Tongue (tissue), 1 donor: ENCODE measurements at regions not wholly inside any gene's neighbourhood (a gene's known extent, or its start where the extent isn't known, plus 50 kb on each side); places are given as distances from the start of the nearest gene placed in this dataset.
"Not testable (repeated sequence)": the region's sequence is repeated elsewhere in the genome, so short reads cannot be mapped to it uniquely, and the experiment has no call there.

Source experiments
- DNase-seq: peaks from one replicate; pipeline ENCODE4 v3.0.0-alpha.2; 2015

GRCh38 chr7:153537271-153537670 is 514.9 kb upstream of the DPP6 start:
- no peak for DNase-seq

- no peak for DNase-seq
Observed at GRCh38 chr7:153541903-153542302, 510.3 kb upstream of the DPP6 start.

DNA sequence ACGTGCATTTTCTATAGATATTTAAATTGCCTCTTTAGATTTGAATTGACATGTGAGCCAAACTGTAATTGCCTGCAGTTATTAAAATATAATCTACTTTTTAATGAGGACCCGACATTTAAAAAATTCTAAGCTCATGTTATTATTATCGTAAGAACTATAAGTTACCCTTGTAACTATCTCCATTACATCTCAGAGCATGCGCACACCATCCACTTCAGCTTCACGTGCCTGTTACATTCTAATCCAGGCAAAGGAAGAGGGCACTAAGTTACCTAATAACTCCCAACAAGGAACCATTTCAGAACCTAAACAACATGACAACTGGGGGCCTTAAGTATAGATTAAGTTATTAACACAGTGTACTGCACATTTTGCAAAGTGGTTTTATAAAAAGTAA is 509.0 kb upstream of the DPP6 start:
- DNase-seq, result no peak

GRCh38 chr7:153550173-153550572 is 502.0 kb upstream of the DPP6 start:
- DNase-seq, result no peak

DNA sequence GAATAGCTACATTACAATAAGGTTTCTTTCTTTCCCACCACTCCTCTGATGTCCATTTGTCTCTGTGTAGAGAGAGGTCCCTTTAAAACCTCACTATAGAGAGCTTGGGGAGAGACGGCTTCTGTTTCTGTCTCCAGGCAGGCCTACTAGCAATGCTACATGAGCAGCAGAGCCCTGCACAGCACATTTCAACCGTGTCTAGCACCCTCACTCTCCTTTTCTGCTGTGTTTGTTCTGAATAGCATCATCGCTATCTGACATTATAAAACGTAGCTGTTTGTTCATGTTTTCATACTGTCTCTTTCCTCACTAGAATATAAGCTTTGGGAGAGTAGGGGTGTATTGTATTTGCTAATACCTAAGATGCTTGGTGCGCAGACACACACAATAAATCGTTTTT is 487.8 kb upstream of the DPP6 start:
- no peak for DNase-seq

DNA sequence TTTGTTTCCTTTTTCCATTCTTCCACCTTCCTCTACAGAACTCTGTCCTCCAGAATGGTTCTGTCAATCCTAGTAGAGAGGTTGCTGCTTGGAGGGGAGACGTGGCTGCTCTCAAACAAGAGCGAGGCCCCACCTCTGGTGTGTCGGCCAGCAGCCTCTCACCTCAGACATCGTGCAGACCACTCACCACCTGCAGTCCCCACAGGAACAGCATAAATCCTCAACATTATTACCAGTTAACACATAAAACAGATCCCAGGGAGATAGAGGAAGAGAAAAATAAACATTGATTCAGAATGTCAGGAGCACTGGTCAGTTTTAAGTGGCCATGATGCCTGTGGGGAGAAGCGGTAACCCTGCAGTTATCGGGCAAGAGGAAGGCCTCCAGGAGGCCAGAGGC is 485.9 kb upstream of the DPP6 start:
- no peak for DNase-seq

DNA sequence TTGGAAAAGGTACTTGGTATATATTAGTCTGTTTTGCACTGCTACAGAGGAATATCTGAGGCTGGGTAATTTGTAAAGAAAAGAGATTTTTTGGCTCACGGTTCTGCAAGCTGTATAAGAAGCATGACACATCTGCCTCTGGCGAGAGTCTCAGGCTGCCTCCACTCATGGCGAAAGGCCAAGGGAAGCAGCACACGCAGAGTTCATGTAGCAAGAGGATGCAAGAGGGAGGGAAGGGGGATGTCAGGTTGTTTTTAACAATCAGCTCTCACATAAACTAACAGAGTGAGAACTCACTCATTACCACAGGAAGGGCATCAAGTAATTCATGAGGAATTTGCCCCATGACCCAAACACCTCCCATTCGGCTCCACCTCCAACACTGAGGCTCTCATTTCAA is 484.8 kb upstream of the DPP6 start:
- DNase-seq, result peak; percentile 64

DNA sequence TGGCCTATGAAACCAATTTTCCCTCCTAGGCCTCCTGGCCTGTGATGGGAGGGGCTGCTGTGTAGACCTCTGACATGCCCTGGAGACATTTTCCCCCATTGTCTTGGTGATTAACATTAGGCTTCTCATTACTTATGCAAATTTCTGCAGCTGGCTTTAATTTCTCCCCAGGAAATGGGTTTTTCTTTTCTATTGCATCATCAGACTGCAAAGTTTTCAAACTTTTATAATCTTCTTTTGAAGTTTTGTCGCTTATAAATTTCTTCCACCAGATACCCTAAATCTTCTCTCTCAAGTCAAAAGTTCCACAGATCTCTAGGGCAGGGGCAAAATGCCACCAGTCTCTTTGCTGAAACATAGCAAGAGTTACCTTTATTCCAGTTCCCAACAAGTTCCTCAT is 482.7 kb upstream of the DPP6 start:
- not testable (repeated sequence) for DNase-seq

DNA sequence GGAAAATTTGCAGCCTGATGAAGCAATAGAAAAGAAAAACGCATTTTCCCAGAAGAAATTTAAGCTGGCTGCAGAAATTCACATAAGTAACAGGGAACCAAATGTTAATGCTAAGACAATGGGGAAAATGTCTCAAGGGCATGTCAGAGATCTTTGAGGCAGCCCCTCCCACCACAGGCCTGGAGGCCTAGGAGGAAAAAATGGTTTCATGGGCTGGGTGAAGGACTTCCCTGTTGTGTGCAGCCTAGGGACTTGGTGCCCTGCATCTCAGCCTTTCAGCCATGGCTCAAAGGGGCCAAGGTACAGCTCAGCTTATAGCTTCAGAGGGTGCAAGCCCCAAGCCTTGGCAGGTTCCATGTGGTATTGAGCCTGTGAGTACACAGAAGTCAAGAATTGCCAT is 476.1 kb upstream of the DPP6 start:
- no peak for DNase-seq

DNA sequence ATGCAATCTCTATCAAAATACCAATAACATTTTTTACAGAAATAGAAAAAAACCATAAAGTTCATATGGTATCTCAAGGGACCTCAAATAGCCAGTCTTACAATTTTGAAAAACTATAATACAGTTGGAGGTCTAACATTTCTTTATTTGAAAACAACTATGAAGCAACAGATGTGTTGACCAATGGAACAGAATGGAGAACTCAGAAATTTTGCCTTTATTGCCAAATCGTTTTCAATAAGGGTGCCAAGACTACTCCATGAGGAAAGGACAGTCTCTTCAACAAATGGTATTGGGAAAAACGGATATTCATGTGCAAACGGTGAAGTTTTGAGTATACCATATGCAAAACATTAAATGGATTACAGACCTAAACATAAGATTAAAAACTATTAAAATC is 470.8 kb upstream of the DPP6 start:
- DNase-seq, result no peak

- no peak for DNase-seq
Observed at GRCh38 chr7:153584132-153584531, 468.1 kb upstream of the DPP6 start.

DNA sequence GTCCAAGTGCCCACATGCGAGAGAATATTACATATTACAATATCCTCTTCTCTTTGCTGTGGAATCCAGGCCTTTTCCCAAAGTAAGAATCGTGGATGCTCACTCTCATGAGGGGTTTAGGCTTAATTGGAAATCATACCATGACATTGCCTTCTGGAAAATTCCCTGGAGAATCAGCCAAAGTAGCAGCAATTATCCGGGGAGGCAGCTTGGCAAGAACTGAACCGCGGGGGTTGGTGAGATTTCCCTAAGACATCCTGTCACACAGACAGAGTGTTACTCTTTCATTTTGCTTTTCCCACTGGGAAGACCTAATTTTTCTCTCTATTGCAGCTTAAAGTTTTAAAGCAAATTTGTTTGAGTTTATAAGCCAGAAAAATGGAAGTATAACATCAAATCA is 463.6 kb upstream of the DPP6 start:
- DNase-seq, result no peak

DNA sequence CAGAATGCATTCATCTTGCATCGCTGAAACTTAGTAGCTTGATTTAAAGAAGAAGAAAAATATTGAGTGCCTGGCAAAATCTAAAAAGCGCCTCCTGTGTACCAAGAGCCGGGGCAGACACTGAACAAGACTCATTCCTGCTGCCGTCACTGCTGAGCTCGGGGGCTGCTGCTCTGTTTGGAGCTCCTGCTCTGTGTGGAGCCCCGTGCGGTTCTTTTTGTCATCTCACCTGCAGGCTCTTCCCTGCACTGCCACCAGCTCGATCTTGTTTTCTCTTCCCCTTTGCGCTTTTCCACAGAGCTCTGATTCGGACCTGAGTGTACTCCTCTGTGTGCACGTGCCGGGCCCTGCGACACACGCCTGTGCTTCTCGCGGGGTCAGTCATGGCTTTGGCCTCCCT is 462.1 kb upstream of the DPP6 start:
- no peak for DNase-seq

GRCh38 chr7:153590571-153590970 is 461.6 kb upstream of the DPP6 start:
- no peak for DNase-seq

GRCh38 chr7:153607354-153607753 is 444.8 kb upstream of the DPP6 start:
- no peak for DNase-seq

GRCh38 chr7:153616711-153617325 is 435.4 kb upstream of the DPP6 start:
- DNase-seq, result peak; percentile 3

DNA sequence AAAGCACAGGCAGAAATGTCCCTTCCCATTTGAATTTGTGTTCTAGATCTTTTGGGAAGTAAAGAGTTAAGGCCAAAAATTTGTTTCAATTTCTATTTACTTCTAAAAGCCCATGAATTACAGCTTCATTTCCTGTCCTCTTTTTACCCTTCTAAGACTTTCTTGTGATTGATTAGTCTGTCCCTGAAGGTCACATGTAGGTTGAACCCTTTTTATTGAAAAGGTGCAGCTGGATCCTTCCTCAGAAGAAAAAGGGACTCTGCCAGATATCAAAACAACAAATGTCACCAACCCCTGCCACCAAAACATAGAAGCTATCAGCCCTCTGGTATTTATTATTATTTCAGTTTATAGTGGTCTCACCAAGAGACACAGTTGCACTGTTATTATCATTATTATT is 424.9 kb upstream of the DPP6 start:
- no peak for DNase-seq

DNA sequence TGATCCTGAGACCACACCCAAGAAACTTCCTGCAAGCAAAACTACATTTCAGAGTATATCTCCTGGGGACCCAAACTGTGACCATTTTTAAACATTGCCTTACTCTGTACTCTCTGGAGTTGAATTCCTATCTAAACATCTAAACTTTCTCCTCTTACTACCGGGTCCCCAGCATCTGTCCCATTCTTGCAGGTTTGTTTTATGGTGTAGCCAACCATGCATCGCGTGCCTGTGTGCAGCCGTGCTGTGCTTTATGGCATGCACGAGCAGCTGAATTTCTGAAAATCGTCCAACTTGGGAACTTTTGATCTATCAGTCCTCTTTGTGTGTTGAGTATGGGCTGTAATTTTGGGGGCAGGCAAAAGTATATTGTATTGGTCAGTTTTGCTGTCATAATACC is 423.8 kb upstream of the DPP6 start:
- no peak for DNase-seq

GRCh38 chr7:153628825-153629224 is 423.4 kb upstream of the DPP6 start:
- no peak for DNase-seq

GRCh38 chr7:153638821-153639435 is 413.3 kb upstream of the DPP6 start:
- DNase-seq, result no peak

GRCh38 chr7:153640586-153640985 is 411.6 kb upstream of the DPP6 start:
- no peak for DNase-seq

DNA sequence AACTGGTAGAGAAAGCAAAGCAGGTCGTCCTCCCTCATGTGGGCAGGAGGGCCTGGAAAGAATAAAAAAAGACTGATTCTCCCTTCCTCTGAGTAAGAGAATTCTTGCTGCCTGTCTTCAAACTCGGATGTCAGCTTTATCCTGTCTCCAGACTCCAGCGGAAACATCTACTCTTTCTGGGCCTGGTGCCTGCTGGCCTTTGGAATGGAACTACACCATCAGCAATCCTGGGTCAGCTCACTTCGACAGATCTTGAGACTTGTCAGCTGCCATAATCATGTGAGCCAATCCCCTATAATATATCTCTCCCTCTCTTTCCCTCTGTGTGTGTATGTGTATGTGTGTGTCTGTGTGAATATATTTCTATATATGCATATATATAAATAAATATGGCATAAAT is 411.0 kb upstream of the DPP6 start:
- no peak for DNase-seq

GRCh38 chr7:153642989-153643388 is 409.2 kb upstream of the DPP6 start:
- no peak for DNase-seq

DNA sequence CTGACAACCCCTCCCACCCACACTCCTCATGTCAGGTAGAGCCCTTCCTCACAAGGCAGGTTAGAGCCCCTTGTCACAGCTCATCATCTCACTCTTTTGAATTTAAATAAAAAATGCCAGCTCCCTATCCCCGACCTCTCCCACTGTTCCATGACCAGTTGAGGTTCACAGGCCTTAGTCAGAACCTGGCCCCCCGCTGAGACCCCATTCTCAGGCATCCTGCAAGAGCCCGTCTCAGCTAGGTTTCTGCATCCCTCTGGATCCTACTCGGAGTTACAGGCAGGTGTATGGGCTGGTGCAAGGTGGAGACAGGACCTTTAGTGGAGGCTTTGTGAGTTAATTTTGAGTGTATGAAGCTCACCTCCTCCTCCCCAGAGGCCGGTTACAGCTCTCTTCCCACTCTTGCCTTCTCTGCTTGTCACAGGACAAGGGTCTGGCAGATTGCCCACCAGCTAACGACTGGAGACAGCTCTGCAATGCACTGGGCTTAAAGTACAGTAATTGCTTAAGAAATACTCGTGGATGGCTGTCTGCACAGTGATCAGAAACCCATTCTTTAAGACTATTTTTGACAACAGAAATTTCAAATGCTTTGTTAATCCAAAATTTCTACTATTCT is 394.9 kb upstream of the DPP6 start:
- DNase-seq, result peak; percentile 3
